Activated CD4-positive, alpha-beta memory T cell treated with anti-CD3 and anti-CD28 coated beads for 36 hours (primary cell): ENCODE measurements at regions not wholly inside any gene's neighbourhood (a gene's known extent, or its start where the extent isn't known, plus 50 kb on each side); places are given as distances from the start of the nearest gene placed in this dataset.

Experiments
- CTCF ChIA-PET: fragments of 350-600 bp; sonication (Branson Sonifier 250); formaldehyde crosslinking; loops from one replicate; lab custom pipeline; 2021; ENCODE audit warnings: antibody characterized with exemption, inconsistent platforms; lab: Charles Lee
- POLR2A ChIA-PET: fragments of 350-600 bp; sonication (Branson Sonifier 250); formaldehyde crosslinking; loops from one replicate; lab custom pipeline; 2021; ENCODE audit warnings: antibody characterized with exemption; lab: Charles Lee
- DNase-seq: peaks from one replicate; pipeline ENCODE4 v3.0.0-alpha.2; 2020
- H3K27ac Mint-ChIP-seq: one replicate; pipeline ENCODE4 v1.8.0; 2021; ENCODE audit warnings: mixed read lengths
- H3K27me3 Mint-ChIP-seq: one replicate; pipeline ENCODE4 v1.8.0; 2021; ENCODE audit warnings: mixed read lengths
- H3K36me3 Mint-ChIP-seq: one replicate; pipeline ENCODE4 v1.8.0; 2021; ENCODE audit warnings: mixed read lengths
- H3K4me1 Mint-ChIP-seq: one replicate; pipeline ENCODE4 v1.8.0; 2021; ENCODE audit warnings: low read depth, mixed read lengths
- H3K4me3 Mint-ChIP-seq: one replicate; pipeline ENCODE4 v1.8.0; 2021; ENCODE audit warnings: mild to moderate bottlenecking, mixed read lengths
- H3K9me3 Mint-ChIP-seq: one replicate; pipeline ENCODE4 v1.8.0; 2021; ENCODE audit warnings: mixed read lengths
- intact Hi-C: fragments of 100-400 bp; cut with micrococcal nuclease; formaldehyde crosslinking; loops from one replicate; pipeline ENCODE4 v1.15.1; 2023

DNA sequence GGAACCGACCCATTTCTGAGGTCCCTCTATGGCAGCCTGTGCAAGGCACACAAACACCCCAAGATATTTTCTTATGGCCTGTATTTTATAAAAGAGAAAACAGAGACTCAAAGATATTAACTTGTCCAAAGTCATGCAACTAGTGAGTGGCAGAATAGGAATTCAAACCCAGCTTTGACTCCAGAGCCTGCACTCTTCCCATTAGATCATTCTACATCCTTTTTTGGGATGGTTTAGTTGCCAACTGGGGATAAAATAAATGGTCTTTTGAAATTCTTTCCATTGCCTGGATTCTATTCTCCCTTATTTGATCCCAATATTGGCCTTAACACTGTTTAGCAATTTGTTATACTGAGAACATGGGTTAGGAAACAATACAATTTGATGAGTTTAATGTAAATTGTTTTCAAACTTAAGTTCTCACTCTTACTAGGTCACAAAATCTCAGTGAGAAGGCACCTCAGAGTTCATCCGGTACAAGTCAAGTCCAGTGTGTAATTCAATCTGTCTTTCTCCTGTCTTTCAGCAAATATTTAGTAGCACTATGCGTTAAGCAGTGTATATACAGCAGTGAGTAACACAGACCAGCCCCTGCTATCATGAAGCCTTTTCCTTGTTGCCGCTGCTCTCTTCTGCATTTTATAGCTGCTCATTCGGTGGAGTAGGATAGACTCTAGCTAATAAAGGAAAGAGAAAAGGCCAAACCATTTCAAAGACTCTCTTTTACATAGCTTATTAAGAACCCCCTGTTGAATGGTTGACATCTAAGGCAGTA is 162.1 kb upstream of the IFNG-AS1 start:
- Mint-ChIP-seq H3K27ac (peak overlapping the region; percentile 84), H3K4me3 (peak overlapping the region; percentile 70), H3K9me3 (peaks cover 2% of the 10 kb centered on the region), H3K27me3 (no peaks in the 10 kb centered on the region), H3K4me1 (peaks cover 24% of the 10 kb centered on the region), H3K36me3 (peaks cover 1% of the 10 kb centered on the region)
- CTCF ChIA-PET = interaction anchor here (0.6 to 1.8 kb wide), 5 partner anchors 15 to 472 kb away, joined by 3 to 7 read pairs (median 3); no protein-coding TSS in a partner anchor
- no peak for DNase-seq
- intact Hi-C loops = loop anchor here (5.0 kb wide), 2 partner anchors 175 to 310 kb away; no protein-coding TSS in a partner anchor
- POLR2A ChIA-PET = interaction anchor here (1.5 kb wide), 1 partner anchor 177 kb away, joined by 3 read pairs; no protein-coding TSS in a partner anchor

DNA sequence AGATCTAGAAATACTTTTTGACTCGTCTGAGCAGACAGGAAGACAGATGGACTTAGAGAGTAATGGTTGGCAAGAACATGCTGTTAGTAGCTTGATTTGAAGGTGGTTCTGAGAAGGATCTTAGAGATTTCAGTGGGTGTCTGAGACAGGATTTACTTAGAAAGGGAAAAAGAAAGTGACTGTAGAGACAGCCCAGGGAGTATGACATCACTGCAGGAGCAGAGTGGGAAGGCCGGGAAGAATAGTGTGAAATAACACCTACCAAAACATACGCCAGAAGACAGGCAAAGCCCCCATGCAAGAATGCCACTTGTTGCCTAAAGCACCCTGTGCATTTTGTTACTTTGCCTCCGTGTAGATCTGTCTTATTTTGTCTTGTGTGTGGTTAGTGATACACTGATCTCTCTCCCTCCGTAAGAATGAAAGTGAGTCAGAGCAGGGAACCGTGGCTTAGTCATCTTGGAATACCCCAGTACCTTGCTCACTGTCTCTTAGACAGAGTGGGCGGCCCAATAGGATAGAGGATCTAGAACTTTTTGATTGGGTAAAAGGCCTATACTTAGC is 161.3 kb upstream of the IFNG-AS1 start:
- Mint-ChIP-seq H3K4me3 (peak overlapping the region; percentile 70), H3K36me3 (peaks cover 1% of the 10 kb centered on the region), H3K9me3 (peaks cover 2% of the 10 kb centered on the region), H3K27me3 (no peaks in the 10 kb centered on the region), H3K4me1 (peaks cover 24% of the 10 kb centered on the region), H3K27ac (peak overlapping the region; percentile 84)
- ChIA-PET CTCF (interaction anchor here (0.6 to 1.8 kb wide), 6 partner anchors 16 to 473 kb away, joined by 3 to 7 read pairs (median 3); no protein-coding TSS in a partner anchor), POLR2A (interaction anchor here (1.5 kb wide), 1 partner anchor 178 kb away, joined by 3 read pairs; no protein-coding TSS in a partner anchor)
- intact Hi-C loops = loop anchor here (1.0 to 5.0 kb wide), 5 partner anchors 15 to 309 kb away; no protein-coding TSS in a partner anchor
- DNase-seq = peak; percentile 82

DNA sequence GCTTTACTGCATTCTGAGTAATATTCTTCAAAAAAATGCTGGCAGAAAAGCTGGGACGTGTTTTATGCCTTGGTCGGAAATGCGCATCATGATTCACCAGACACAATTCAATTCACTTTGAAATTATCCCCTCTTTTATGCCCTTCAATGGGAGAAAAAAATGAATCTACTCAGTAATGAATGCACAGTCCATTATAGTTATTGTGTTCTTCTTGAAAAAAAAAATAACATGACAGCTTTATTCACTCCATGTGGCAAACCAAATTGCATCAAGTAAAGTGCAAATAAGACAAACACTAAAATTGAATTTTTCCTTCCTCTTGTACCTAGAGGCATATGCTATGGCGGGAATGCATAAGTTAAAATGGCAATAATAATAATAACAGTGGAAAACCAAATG is 159.4 kb upstream of the IFNG-AS1 start:
- ChIA-PET POLR2A (no interaction called here), CTCF (no interaction called here)
- Mint-ChIP-seq H3K27ac (no peak overlapping the region), H3K9me3 (peaks cover 2% of the 10 kb centered on the region), H3K27me3 (no peaks in the 10 kb centered on the region), H3K4me3 (no peak overlapping the region), H3K4me1 (peaks cover 24% of the 10 kb centered on the region), H3K36me3 (peaks cover 1% of the 10 kb centered on the region)
- intact Hi-C loops = loop anchor here (5.0 kb wide), 2 partner anchors 178 to 307 kb away; no protein-coding TSS in a partner anchor
- no peak for DNase-seq

DNA sequence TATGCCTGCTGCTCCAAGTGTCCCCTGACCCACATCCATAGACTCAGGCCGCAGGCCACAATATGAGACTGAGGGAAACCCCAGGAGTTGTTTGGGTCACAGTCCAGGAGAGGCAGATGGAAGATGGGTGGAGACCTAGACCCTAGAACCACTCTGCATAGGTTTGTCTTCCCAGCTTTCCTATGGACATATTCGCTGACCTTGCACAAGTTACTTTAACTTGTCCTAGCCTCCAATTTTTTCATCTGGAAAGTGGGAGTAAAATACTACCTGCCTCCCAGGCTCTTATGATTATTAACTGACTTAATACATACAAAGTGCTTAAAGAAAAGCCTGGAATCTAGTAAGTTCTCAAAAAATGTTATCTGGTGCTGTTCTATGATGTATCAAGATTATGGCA is 157.1 kb upstream of the IFNG-AS1 start:
- no peak overlapping the region for H3K27ac Mint-ChIP-seq

DNA sequence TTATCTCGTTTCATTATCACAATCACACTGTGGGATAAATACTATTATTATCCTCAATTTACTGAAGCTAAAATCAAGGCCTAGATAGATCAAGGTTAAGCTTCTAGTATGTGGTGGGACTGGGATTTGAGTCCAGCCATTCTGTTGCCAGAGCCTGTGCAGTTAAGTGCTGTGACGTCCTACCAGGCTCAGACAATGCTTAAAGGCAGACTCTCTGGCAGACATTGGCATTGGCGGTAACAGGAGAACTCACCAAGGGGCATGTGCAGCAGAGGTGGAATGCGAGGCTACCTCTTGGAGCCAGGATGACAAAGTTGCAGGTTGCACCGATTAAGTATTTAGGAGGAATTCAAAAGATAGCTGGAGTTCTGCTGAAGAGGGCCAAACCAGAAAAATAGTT is 155.6 kb upstream of the IFNG-AS1 start:
- H3K4me3 Mint-ChIP-seq = no peak overlapping the region
- peaks cover 4% of the 10 kb centered on the region for H3K9me3 Mint-ChIP-seq
- ChIA-PET POLR2A (no interaction called here), CTCF (interaction anchor here (0.6 kb wide), 1 partner anchor 1343 kb away, joined by 3 read pairs; no protein-coding TSS in a partner anchor)
- no peak for DNase-seq
- peaks cover 4% of the 10 kb centered on the region for H3K4me1 Mint-ChIP-seq
- no peaks in the 10 kb centered on the region for H3K27me3 Mint-ChIP-seq
- H3K36me3 Mint-ChIP-seq = no peaks in the 10 kb centered on the region
- H3K27ac Mint-ChIP-seq = no peak overlapping the region
- intact Hi-C loops = no loop called here

More for the DNA sequence above, 157.1 kb upstream of the IFNG-AS1 start:
- H3K9me3 Mint-ChIP-seq = peaks cover 5% of the 10 kb centered on the region
- no peak overlapping the region for H3K4me3 Mint-ChIP-seq
- DNase-seq = no peak
- no peaks in the 10 kb centered on the region for H3K27me3 Mint-ChIP-seq
- intact Hi-C loops = no loop called here
- ChIA-PET POLR2A (no interaction called here), CTCF (no interaction called here)
- peaks cover 1% of the 10 kb centered on the region for H3K36me3 Mint-ChIP-seq
- peaks cover 19% of the 10 kb centered on the region for H3K4me1 Mint-ChIP-seq

DNA sequence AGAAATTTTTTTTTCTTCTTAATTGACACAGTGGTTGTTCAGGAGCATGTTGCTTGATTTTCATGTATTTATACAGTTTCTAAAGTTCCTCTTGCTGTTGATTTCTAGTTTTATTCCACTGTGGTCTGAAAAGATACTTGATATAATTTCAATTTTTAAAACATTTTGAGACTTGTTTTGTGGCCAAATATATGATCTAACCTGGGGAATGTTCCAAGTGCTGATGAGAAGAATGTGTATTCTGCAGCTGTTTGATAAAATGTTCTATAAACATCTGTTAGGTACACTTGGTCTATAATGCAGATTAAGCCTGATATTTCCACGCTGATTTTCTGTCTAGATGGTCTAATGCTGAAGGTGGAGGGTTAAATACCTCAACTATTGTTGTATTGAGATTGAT is 151.4 kb upstream of the IFNG-AS1 start:
- H3K27me3 Mint-ChIP-seq = no peaks in the 10 kb centered on the region
- H3K36me3 Mint-ChIP-seq = peaks cover 5% of the 10 kb centered on the region
- H3K27ac Mint-ChIP-seq = no peak overlapping the region
- no peak overlapping the region for H3K4me3 Mint-ChIP-seq
- peaks cover 14% of the 10 kb centered on the region for H3K9me3 Mint-ChIP-seq
- ChIA-PET POLR2A (no interaction called here), CTCF (no interaction called here)
- intact Hi-C loops = no loop called here
- no peaks in the 10 kb centered on the region for H3K4me1 Mint-ChIP-seq
- DNase-seq = no peak

DNA sequence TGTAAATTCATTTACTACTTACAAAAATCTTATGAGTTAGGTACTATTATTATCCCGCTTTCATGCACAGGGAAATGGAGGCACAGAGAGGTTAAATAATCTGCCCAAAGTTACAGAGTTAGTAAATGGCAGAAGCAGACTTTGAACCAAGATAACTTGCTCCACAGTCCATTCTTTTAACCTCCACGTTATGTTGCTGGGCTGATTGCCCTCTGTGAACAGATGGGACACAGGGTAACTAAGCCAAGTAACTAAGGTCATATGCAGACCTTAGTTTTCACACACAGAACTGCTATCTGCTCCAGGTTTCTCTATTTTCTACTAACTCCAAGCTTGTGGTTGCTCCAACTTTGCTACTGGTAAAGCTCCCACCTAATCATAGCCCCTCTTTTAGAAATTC is 147.1 kb upstream of the IFNG-AS1 start:
- Mint-ChIP-seq H3K9me3 (peaks cover 11% of the 10 kb centered on the region), H3K36me3 (peaks cover 5% of the 10 kb centered on the region), H3K27ac (no peak overlapping the region), H3K4me1 (peaks cover 3% of the 10 kb centered on the region), H3K4me3 (no peak overlapping the region), H3K27me3 (no peaks in the 10 kb centered on the region)
- POLR2A ChIA-PET = no interaction called here
- no peak for DNase-seq
- CTCF ChIA-PET = no interaction called here
- intact Hi-C loops = no loop called here

DNA sequence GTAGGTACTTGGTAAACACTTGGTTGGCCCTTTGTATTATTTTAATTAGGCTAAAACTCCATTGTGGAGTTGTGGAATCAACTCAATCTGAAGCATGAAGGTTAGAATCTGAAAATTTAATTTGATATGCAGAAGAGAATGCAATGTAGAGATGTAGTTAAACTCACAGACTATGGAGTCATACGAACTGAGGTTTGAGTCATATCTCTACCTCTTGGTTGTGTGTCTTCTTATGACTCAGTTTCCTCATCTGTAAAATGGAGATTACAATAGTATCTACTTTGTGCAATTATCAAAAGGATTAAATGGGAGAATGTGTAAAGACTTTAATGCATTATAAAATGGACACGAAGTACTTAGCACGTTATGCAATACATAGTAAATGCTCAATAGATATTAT is 146.0 kb upstream of the IFNG-AS1 start:
- H3K36me3 Mint-ChIP-seq = peaks cover 5% of the 10 kb centered on the region
- ChIA-PET POLR2A (no interaction called here), CTCF (no interaction called here)
- intact Hi-C loops = loop anchor here (1.0 kb wide), 1 partner anchor 15 kb away; no protein-coding TSS in a partner anchor
- H3K27ac Mint-ChIP-seq = no peak overlapping the region
- peaks cover 11% of the 10 kb centered on the region for H3K9me3 Mint-ChIP-seq
- H3K4me1 Mint-ChIP-seq = peaks cover 3% of the 10 kb centered on the region
- no peaks in the 10 kb centered on the region for H3K27me3 Mint-ChIP-seq
- DNase-seq = no peak
- no peak overlapping the region for H3K4me3 Mint-ChIP-seq

DNA sequence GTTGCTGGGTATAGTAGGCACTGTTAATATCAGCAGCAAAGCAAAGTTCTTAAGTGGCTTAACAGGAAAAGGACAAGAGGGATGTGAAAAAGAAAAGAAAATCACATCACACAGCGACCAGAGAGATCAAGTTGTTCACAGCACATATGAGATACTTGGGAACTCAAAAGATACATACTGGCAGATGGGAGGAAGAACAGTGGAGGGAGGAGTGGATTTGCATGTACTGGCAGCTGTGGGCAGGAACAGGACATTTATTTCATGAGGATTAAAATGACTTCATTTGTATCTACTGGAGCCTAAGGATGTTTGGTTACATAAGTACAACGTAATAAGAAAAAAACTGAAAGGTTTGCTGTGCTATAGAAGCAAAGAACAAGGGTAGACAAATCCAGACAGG is 136.5 kb upstream of the IFNG-AS1 start:
- Mint-ChIP-seq H3K27me3 (peaks cover 1% of the 10 kb centered on the region), H3K27ac (no peak overlapping the region), H3K4me3 (no peak overlapping the region), H3K4me1 (no peaks in the 10 kb centered on the region), H3K9me3 (no peaks in the 10 kb centered on the region), H3K36me3 (no peaks in the 10 kb centered on the region)
- intact Hi-C loops = no loop called here
- no peak for DNase-seq
- CTCF ChIA-PET = no interaction called here
- POLR2A ChIA-PET = no interaction called here

DNA sequence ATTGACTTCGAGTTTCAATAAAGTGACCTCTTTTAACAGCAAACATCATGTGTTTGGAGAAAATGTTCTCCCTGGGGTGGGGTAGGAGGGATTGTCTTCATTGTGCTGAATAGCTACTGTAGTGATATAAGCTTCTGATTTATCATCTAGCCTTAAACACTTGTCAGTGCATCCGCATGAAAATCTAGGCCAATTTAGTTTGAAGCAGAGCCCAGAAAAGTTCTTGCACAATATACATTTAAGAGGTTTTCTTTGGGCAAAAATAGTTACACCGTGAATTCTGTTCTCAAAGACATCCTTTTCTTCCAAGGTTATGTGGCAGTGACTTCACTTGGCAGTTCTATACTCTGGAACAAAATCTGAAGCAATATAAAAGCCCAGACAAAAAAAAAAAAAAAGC is 136.0 kb upstream of the IFNG-AS1 start:
- no peaks in the 10 kb centered on the region for H3K4me1 Mint-ChIP-seq
- no peak overlapping the region for H3K27ac Mint-ChIP-seq
- CTCF ChIA-PET = no interaction called here
- no peak overlapping the region for H3K4me3 Mint-ChIP-seq
- intact Hi-C loops = no loop called here
- POLR2A ChIA-PET = no interaction called here
- no peaks in the 10 kb centered on the region for H3K36me3 Mint-ChIP-seq
- H3K27me3 Mint-ChIP-seq = peaks cover 1% of the 10 kb centered on the region
- DNase-seq = no peak
- no peaks in the 10 kb centered on the region for H3K9me3 Mint-ChIP-seq

DNA sequence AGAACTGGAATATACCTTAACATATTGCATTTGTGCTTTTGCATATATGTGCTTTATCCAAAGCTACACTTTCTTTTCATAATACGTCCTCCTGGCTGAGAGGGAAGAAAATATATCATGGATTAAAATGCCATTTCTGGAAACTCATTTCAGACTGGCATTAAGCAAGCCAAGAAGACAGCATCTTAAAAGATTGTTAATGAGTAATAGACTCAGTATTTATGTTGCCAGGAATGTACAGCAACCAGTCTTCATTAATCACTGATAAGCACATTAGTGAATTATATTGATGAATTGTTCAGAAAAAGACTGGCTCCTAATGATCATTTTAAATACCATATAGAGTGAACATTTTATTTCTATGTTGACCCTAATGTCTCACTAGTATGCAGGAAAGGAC is 134.9 kb upstream of the IFNG-AS1 start:
- H3K36me3 Mint-ChIP-seq = no peaks in the 10 kb centered on the region
- intact Hi-C loops = no loop called here
- H3K27ac Mint-ChIP-seq = no peak overlapping the region
- no peak overlapping the region for H3K4me3 Mint-ChIP-seq
- DNase-seq = no peak
- ChIA-PET POLR2A (no interaction called here), CTCF (no interaction called here)
- no peaks in the 10 kb centered on the region for H3K9me3 Mint-ChIP-seq
- peaks cover 1% of the 10 kb centered on the region for H3K27me3 Mint-ChIP-seq
- H3K4me1 Mint-ChIP-seq = no peaks in the 10 kb centered on the region

DNA sequence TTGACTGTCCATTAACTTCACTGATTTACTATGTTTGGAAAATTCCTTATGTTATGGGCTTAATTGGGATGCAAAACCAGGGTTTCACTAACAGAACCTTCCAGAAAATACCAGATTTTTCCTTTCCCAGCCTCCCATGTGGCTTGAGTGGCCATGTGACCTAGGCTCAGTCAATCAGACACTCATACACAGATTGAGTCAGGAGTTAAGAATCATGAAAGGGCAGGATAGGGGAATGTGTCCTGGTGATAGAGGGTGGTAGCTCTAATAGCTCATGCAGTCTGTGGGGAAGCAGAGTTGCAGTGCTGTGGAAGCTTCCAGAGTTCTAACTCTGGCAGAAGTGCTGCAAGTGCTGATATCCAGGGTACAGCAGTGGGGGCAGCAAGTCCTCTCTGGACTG is 134.1 kb upstream of the IFNG-AS1 start:
- POLR2A ChIA-PET = no interaction called here
- intact Hi-C loops = no loop called here
- no peak for DNase-seq
- no peaks in the 10 kb centered on the region for H3K36me3 Mint-ChIP-seq
- H3K4me3 Mint-ChIP-seq = no peak overlapping the region
- no peaks in the 10 kb centered on the region for H3K4me1 Mint-ChIP-seq
- no peaks in the 10 kb centered on the region for H3K9me3 Mint-ChIP-seq
- no peak overlapping the region for H3K27ac Mint-ChIP-seq
- CTCF ChIA-PET = no interaction called here
- H3K27me3 Mint-ChIP-seq = peaks cover 1% of the 10 kb centered on the region
